ENCODE measurements at regions not wholly inside any gene's neighbourhood (a gene's known extent, or its start where the extent isn't known, plus 50 kb on each side); places are given as distances from the start of the nearest gene placed in this dataset.
A peak's percentile ranks its signal among the peaks of the same experiment; 100 is the strongest.

- H3K36me3 ChIP-seq (ENCODE audit: control insufficient read depth in 1 of 2, insufficient read depth in 2 of 2, low read length in 1 of 2), result no peaks in the 10 kb centered on the region
- ATAC-seq (ENCODE audit: low FRiP score) (no peak), DNase-seq (no peak)
- no peaks in the 10 kb centered on the region for H3K27me3 ChIP-seq (ENCODE audit: control insufficient read depth in 1 of 2, insufficient read depth in 2 of 2, low read length in 1 of 2)
- no peaks in the 10 kb centered on the region for H3K4me1 ChIP-seq (ENCODE audit: control insufficient read depth in 1 of 2, insufficient read depth in 2 of 2, low read length in 2 of 2)
- H3K27ac ChIP-seq (ENCODE audit: low read depth in 1 of 2, low read length in 2 of 2), result no peak overlapping the region
- H3K9me3 ChIP-seq (ENCODE audit: control insufficient read depth, low read length), result no peaks in the 10 kb centered on the region
- intact Hi-C loops (cut with DNase I), result no loop called here
- no peak overlapping the region for H3K4me3 ChIP-seq (ENCODE audit: low read length in 2 of 2)
Observed at GRCh38 chr1:172966844-172967540, 83.7 kb downstream of the TNFSF18 start.

DNA sequence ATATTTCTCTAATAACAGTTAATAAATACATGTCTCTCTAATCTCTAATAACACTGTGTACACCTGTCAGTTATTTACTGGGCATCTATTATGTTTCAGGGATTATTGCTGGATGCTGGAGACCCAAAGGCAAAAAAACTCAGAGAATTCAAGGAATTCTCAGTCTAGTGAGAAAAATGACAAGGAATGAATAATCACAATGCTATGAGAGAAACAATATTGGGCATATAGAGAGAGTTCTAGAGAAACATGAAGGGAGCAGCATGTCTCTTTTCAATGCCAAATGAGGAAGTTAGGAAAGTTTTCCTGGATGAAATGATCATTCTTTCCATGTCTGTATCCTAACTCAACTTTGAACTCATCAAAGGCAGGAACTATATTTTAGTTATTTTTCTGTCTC, 82.8 kb downstream of the TNFSF18 start:
- Histone ChIP-seq H3K4me3 (ENCODE audit: low read length in 2 of 2) (no peak overlapping the region), H3K27ac (ENCODE audit: low read depth in 1 of 2, low read length in 2 of 2) (no peak overlapping the region), H3K9me3 (ENCODE audit: control insufficient read depth, low read length) (no peaks in the 10 kb centered on the region), H3K27me3 (ENCODE audit: control insufficient read depth in 1 of 2, insufficient read depth in 2 of 2, low read length in 1 of 2) (no peaks in the 10 kb centered on the region), H3K4me1 (ENCODE audit: control insufficient read depth in 1 of 2, insufficient read depth in 2 of 2, low read length in 2 of 2) (no peaks in the 10 kb centered on the region), H3K36me3 (ENCODE audit: control insufficient read depth in 1 of 2, insufficient read depth in 2 of 2, low read length in 1 of 2) (no peaks in the 10 kb centered on the region)
- ATAC-seq (ENCODE audit: low FRiP score) (no peak), DNase-seq (no peak)
- intact Hi-C loops (cut with DNase I), result no loop called here

GRCh38 chr1:172969611-172970010, 81.1 kb downstream of the TNFSF18 start:
- Histone ChIP-seq H3K9me3 (ENCODE audit: control insufficient read depth, low read length) (no peaks in the 10 kb centered on the region), H3K4me3 (ENCODE audit: low read length in 2 of 2) (no peak overlapping the region), H3K27me3 (ENCODE audit: control insufficient read depth in 1 of 2, insufficient read depth in 2 of 2, low read length in 1 of 2) (no peaks in the 10 kb centered on the region), H3K4me1 (ENCODE audit: control insufficient read depth in 1 of 2, insufficient read depth in 2 of 2, low read length in 2 of 2) (no peaks in the 10 kb centered on the region), H3K27ac (ENCODE audit: low read depth in 1 of 2, low read length in 2 of 2) (no peak overlapping the region), H3K36me3 (ENCODE audit: control insufficient read depth in 1 of 2, insufficient read depth in 2 of 2, low read length in 1 of 2) (no peaks in the 10 kb centered on the region)
- intact Hi-C loops (cut with DNase I), result loop anchor here in 1 of 2 donors (5.0 kb wide), 2 partner anchors 37 to 52 kb away; no protein-coding TSS in a partner anchor
- DNase-seq, result no peak
- no peak for ATAC-seq (ENCODE audit: low FRiP score)

GRCh38 chr1:172970186-172970585, 80.6 kb downstream of the TNFSF18 start:
- ATAC-seq (ENCODE audit: low FRiP score), result no peak
- Histone ChIP-seq H3K36me3 (ENCODE audit: control insufficient read depth in 1 of 2, insufficient read depth in 2 of 2, low read length in 1 of 2) (no peaks in the 10 kb centered on the region), H3K4me1 (ENCODE audit: control insufficient read depth in 1 of 2, insufficient read depth in 2 of 2, low read length in 2 of 2) (no peaks in the 10 kb centered on the region), H3K9me3 (ENCODE audit: control insufficient read depth, low read length) (no peaks in the 10 kb centered on the region), H3K27ac (ENCODE audit: low read depth in 1 of 2, low read length in 2 of 2) (no peak overlapping the region), H3K27me3 (ENCODE audit: control insufficient read depth in 1 of 2, insufficient read depth in 2 of 2, low read length in 1 of 2) (no peaks in the 10 kb centered on the region), H3K4me3 (ENCODE audit: low read length in 2 of 2) (no peak overlapping the region)
- 98 to 100% methylated on average over 1 of the region's 1 CpG for WGBS, 2 donors
- intact Hi-C loops (cut with DNase I), result loop anchor here in 1 of 2 donors (5.0 kb wide), 2 partner anchors 38 to 53 kb away; no protein-coding TSS in a partner anchor
- DNase-seq, result no peak

GRCh38 chr1:172971241-172971640, 79.5 kb downstream of the TNFSF18 start:
- no peaks in the 10 kb centered on the region for H3K4me1 ChIP-seq (ENCODE audit: control insufficient read depth in 1 of 2, insufficient read depth in 2 of 2, low read length in 2 of 2)
- H3K4me3 ChIP-seq (ENCODE audit: low read length in 2 of 2), result no peak overlapping the region
- 74 to 78% methylated on average over 4 of the region's 4 CpGs for WGBS, 2 donors
- DNase-seq (no peak), ATAC-seq (ENCODE audit: low FRiP score) (no peak)
- H3K9me3 ChIP-seq (ENCODE audit: control insufficient read depth, low read length), result no peaks in the 10 kb centered on the region
- no peak overlapping the region for H3K27ac ChIP-seq (ENCODE audit: low read depth in 1 of 2, low read length in 2 of 2)
- no peaks in the 10 kb centered on the region for H3K36me3 ChIP-seq (ENCODE audit: control insufficient read depth in 1 of 2, insufficient read depth in 2 of 2, low read length in 1 of 2)
- intact Hi-C loops (cut with DNase I), result loop anchor here in 1 of 2 donors (5.0 kb wide), 2 partner anchors 39 to 54 kb away; no protein-coding TSS in a partner anchor
- no peaks in the 10 kb centered on the region for H3K27me3 ChIP-seq (ENCODE audit: control insufficient read depth in 1 of 2, insufficient read depth in 2 of 2, low read length in 1 of 2)

DNA sequence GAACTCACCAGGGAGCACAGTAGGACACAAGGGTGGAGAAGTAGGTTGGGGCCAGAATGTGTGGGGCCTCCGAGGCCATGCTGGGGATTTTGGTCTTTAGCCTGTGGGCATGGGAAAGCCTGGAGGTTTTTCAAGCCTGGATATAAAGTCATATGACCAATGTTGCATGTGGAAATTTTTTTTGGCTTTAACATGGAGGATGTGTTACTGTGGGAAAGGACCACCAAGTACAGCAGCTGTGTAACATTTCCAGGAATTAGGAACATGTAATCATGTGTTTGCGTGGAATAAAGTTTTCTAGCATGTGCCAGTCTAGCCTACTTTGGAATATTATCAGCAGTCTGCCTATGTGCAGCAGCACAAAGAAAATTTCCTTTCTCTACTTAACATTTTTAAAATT, 78.5 kb downstream of the TNFSF18 start:
- no peak for DNase-seq
- intact Hi-C loops (cut with DNase I), result loop anchor here in 1 of 2 donors (5.0 kb wide), 2 partner anchors 40 to 55 kb away; no protein-coding TSS in a partner anchor
- no peak for ATAC-seq (ENCODE audit: low FRiP score)
- Histone ChIP-seq H3K27me3 (ENCODE audit: control insufficient read depth in 1 of 2, insufficient read depth in 2 of 2, low read length in 1 of 2) (no peaks in the 10 kb centered on the region), H3K27ac (ENCODE audit: low read depth in 1 of 2, low read length in 2 of 2) (no peak overlapping the region), H3K9me3 (ENCODE audit: control insufficient read depth, low read length) (no peaks in the 10 kb centered on the region), H3K4me3 (ENCODE audit: low read length in 2 of 2) (no peak overlapping the region), H3K36me3 (ENCODE audit: control insufficient read depth in 1 of 2, insufficient read depth in 2 of 2, low read length in 1 of 2) (no peaks in the 10 kb centered on the region), H3K4me1 (ENCODE audit: control insufficient read depth in 1 of 2, insufficient read depth in 2 of 2, low read length in 2 of 2) (peaks cover 0 to 4% of the 10 kb centered on the region in 2 donors)
- WGBS, 2 donors, result 67 to 87% methylated on average over 2 of the region's 2 CpGs

- Histone ChIP-seq H3K4me1 (ENCODE audit: control insufficient read depth in 1 of 2, insufficient read depth in 2 of 2, low read length in 2 of 2) (peaks cover 0 to 4% of the 10 kb centered on the region in 2 donors), H3K9me3 (ENCODE audit: control insufficient read depth, low read length) (no peaks in the 10 kb centered on the region), H3K36me3 (ENCODE audit: control insufficient read depth in 1 of 2, insufficient read depth in 2 of 2, low read length in 1 of 2) (no peaks in the 10 kb centered on the region), H3K27me3 (ENCODE audit: control insufficient read depth in 1 of 2, insufficient read depth in 2 of 2, low read length in 1 of 2) (no peaks in the 10 kb centered on the region), H3K27ac (ENCODE audit: low read depth in 1 of 2, low read length in 2 of 2) (no peak overlapping the region), H3K4me3 (ENCODE audit: low read length in 2 of 2) (no peak overlapping the region)
- WGBS, 2 donors, result 8 to 15% methylated on average over 4 of the region's 4 CpGs
- intact Hi-C loops (cut with DNase I), result loop anchor here in 1 of 2 donors (5.0 kb wide), 2 partner anchors 41 to 56 kb away; no protein-coding TSS in a partner anchor
- DNase-seq (peak in 1 of 2 donors; percentile 74), ATAC-seq (ENCODE audit: low FRiP score) (no peak)
Observed at GRCh38 chr1:172973424-172973823, 77.3 kb downstream of the TNFSF18 start.

DNA sequence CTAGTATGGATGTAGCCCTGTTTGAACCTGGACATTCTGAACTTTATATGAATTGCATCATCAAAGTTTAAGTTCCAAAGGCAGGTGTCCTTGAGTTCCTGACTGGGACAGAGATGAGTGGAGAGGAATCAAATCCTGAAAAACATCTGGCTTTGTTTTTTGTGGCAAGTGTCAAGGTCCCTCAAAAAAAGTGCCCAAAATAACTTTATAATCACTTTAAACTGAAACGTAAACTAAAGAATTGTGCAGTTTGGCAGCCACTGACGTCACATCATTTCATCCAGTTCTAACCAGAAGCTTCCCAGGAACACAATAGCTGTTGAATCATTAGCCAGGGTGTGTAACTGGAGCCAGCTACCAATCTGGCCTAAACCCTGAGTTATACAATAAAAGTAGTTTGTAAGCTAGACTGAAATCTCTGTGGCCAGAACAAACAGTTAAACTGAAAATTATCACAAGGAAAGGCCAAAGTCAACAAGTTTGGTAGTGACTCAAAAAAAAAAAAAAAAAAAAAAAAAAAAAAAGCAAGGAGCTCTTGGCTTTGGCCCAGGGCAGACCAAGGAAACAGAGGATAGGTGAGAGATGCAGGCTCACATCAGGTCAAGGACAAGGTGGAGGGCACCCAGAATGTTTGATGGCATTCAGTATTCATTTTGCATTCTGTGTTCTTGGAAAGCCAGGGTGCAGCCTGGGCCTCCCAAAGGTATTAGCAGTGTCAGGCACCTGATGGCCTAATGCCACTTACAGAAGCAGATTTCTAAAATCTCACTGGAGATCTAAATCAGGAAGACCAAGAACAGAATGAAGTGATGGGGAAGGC, 74.3 kb downstream of the TNFSF18 start:
- no peak for ATAC-seq (ENCODE audit: low FRiP score)
- Histone ChIP-seq H3K4me1 (ENCODE audit: control insufficient read depth in 1 of 2, insufficient read depth in 2 of 2, low read length in 2 of 2) (peaks cover 0 to 4% of the 10 kb centered on the region in 2 donors), H3K36me3 (ENCODE audit: control insufficient read depth in 1 of 2, insufficient read depth in 2 of 2, low read length in 1 of 2) (no peaks in the 10 kb centered on the region), H3K9me3 (ENCODE audit: control insufficient read depth, low read length) (no peaks in the 10 kb centered on the region), H3K27ac (ENCODE audit: low read depth in 1 of 2, low read length in 2 of 2) (no peak overlapping the region), H3K27me3 (ENCODE audit: control insufficient read depth in 1 of 2, insufficient read depth in 2 of 2, low read length in 1 of 2) (no peaks in the 10 kb centered on the region), H3K4me3 (ENCODE audit: low read length in 2 of 2) (no peak overlapping the region)
- 3 to 5% methylated on average over 2 of the region's 2 CpGs for WGBS, 2 donors
- intact Hi-C loops (cut with DNase I), result no loop called here
- no peak for DNase-seq
